ENCODE measurements at regions not wholly inside any gene's neighbourhood (a gene's known extent, or its start where the extent isn't known, plus 50 kb on each side); places are given as distances from the start of the nearest gene placed in this dataset.

GRCh38 chr2:39534095-39534711, 97.1 kb upstream of the MAP4K3 start:
- H3K36me3 ChIP-seq (replicated peaks; ENCODE audit: insufficient read depth, low read length) = no peaks in the 10 kb centered on the region
- H3K4me2 ChIP-seq (ENCODE audit: low read depth, low read length) = no peak overlapping the region
- no peak overlapping the region for H3K4me3 ChIP-seq (ENCODE audit: low read length)
- TF ChIP-seq EZH2 (optimal IDR thresholded peaks at IDR 0.05; ENCODE audit: low read depth, low read length) (no peak), EZH2phosphoT487 (IDR thresholded peaks at IDR 0.05; ENCODE audit: low read length) (no peak), CTCF (IDR thresholded peaks at IDR 0.05; ENCODE audit: low read length) (no peak)
- H3K9me3 ChIP-seq (replicated peaks; ENCODE audit: insufficient read depth, low read length) = no peaks in the 10 kb centered on the region
- no peak overlapping the region for H2AFZ ChIP-seq (ENCODE audit: low read length)
- no peak overlapping the region for H3K9ac ChIP-seq (ENCODE audit: low read length)
- H3K27ac ChIP-seq (ENCODE audit: low read length) = no peak overlapping the region
- no peaks in the 10 kb centered on the region for H3K27me3 ChIP-seq (replicated peaks; ENCODE audit: insufficient read depth, low read length)
- no peak for DNase-seq
- no peaks in the 10 kb centered on the region for H3K79me2 ChIP-seq (ENCODE audit: low read length)
- H3F3A ChIP-seq (ENCODE audit: insufficient read depth, low read length) = no peaks in the 10 kb centered on the region
- no peaks in the 10 kb centered on the region for H3K4me1 ChIP-seq (ENCODE audit: low read length)
- H4K20me1 ChIP-seq (ENCODE audit: insufficient read depth, low read length) = no peaks in the 10 kb centered on the region
- H3K9me2 ChIP-seq (replicated peaks; ENCODE audit: insufficient read depth, low read length) = no peaks in the 10 kb centered on the region

GRCh38 chr2:39535636-39536185, 98.6 kb upstream of the MAP4K3 start:
- Histone ChIP-seq H3K9ac (ENCODE audit: low read length) (no peak overlapping the region), H3K27me3 (replicated peaks; ENCODE audit: insufficient read depth, low read length) (no peaks in the 10 kb centered on the region), H3K9me3 (replicated peaks; ENCODE audit: insufficient read depth, low read length) (no peaks in the 10 kb centered on the region), H3K9me2 (replicated peaks; ENCODE audit: insufficient read depth, low read length) (no peaks in the 10 kb centered on the region), H4K20me1 (ENCODE audit: insufficient read depth, low read length) (no peaks in the 10 kb centered on the region), H3K4me1 (ENCODE audit: low read length) (0 out of 2 replicates have a peak, but pooled peaks cover 3% of the 10 kb centered on the region), H3K79me2 (ENCODE audit: low read length) (no peaks in the 10 kb centered on the region), H2AFZ (ENCODE audit: low read length) (no peak overlapping the region), H3K4me2 (ENCODE audit: low read depth, low read length) (no peak overlapping the region), H3K27ac (ENCODE audit: low read length) (no peak overlapping the region), H3K4me3 (ENCODE audit: low read length) (no peak overlapping the region), H3F3A (ENCODE audit: insufficient read depth, low read length) (no peaks in the 10 kb centered on the region), H3K36me3 (replicated peaks; ENCODE audit: insufficient read depth, low read length) (no peaks in the 10 kb centered on the region)
- no peak for TF ChIP-seq EZH2phosphoT487 (IDR thresholded peaks at IDR 0.05; ENCODE audit: low read length)
- DNase-seq = no peak

- Histone ChIP-seq H3K27ac (ENCODE audit: low read length) (no peak overlapping the region), H3K4me1 (ENCODE audit: low read length) (peaks cover 9% of the 10 kb centered on the region; the same call in 1 of the 2 replicates), H3K79me2 (ENCODE audit: low read length) (no peaks in the 10 kb centered on the region), H3F3A (ENCODE audit: insufficient read depth, low read length) (no peaks in the 10 kb centered on the region), H3K9me3 (replicated peaks; ENCODE audit: insufficient read depth, low read length) (no peaks in the 10 kb centered on the region), H3K4me3 (ENCODE audit: low read length) (no peak overlapping the region), H2AFZ (ENCODE audit: low read length) (no peak overlapping the region), H3K27me3 (replicated peaks; ENCODE audit: insufficient read depth, low read length) (no peaks in the 10 kb centered on the region), H3K9me2 (replicated peaks; ENCODE audit: insufficient read depth, low read length) (no peaks in the 10 kb centered on the region), H3K9ac (ENCODE audit: low read length) (no peak overlapping the region), H3K4me2 (ENCODE audit: low read depth, low read length) (no peak overlapping the region), H3K36me3 (replicated peaks; ENCODE audit: insufficient read depth, low read length) (no peaks in the 10 kb centered on the region), H4K20me1 (ENCODE audit: insufficient read depth, low read length) (no peaks in the 10 kb centered on the region)
- no peak for DNase-seq
- no peak for TF ChIP-seq CTCF (IDR thresholded peaks at IDR 0.05; ENCODE audit: low read length)
- TF ChIP-seq EZH2 (optimal IDR thresholded peaks at IDR 0.05; ENCODE audit: low read depth, low read length) = no peak
- no peak for TF ChIP-seq EZH2phosphoT487 (IDR thresholded peaks at IDR 0.05; ENCODE audit: low read length)
These were observed 100.1 kb upstream of the MAP4K3 start for GRCh38 chr2:39537150-39537549.

GRCh38 chr2:39538718-39539117, 101.6 kb upstream of the MAP4K3 start:
- H3K4me3 ChIP-seq (ENCODE audit: low read length) = no peak overlapping the region
- TF ChIP-seq EZH2 (optimal IDR thresholded peaks at IDR 0.05; ENCODE audit: low read depth, low read length) (no peak), CTCF (IDR thresholded peaks at IDR 0.05; ENCODE audit: low read length) (no peak), EZH2phosphoT487 (IDR thresholded peaks at IDR 0.05; ENCODE audit: low read length) (no peak)

More at GRCh38 chr2:39538718-39539117, 101.6 kb upstream of the MAP4K3 start:
- Histone ChIP-seq H3K4me1 (ENCODE audit: low read length) (peaks cover 9% of the 10 kb centered on the region; the same call in 1 of the 2 replicates), H3K9ac (ENCODE audit: low read length) (no peak overlapping the region), H2AFZ (ENCODE audit: low read length) (no peak overlapping the region), H3K27ac (ENCODE audit: low read length) (no peak overlapping the region), H3F3A (ENCODE audit: insufficient read depth, low read length) (no peaks in the 10 kb centered on the region), H3K36me3 (replicated peaks; ENCODE audit: insufficient read depth, low read length) (no peaks in the 10 kb centered on the region), H3K79me2 (ENCODE audit: low read length) (no peaks in the 10 kb centered on the region), H4K20me1 (ENCODE audit: insufficient read depth, low read length) (no peaks in the 10 kb centered on the region), H3K9me3 (replicated peaks; ENCODE audit: insufficient read depth, low read length) (no peaks in the 10 kb centered on the region), H3K9me2 (replicated peaks; ENCODE audit: insufficient read depth, low read length) (no peaks in the 10 kb centered on the region), H3K4me2 (ENCODE audit: low read depth, low read length) (no peak overlapping the region), H3K27me3 (replicated peaks; ENCODE audit: insufficient read depth, low read length) (no peaks in the 10 kb centered on the region)
- no peak for DNase-seq
